ENCODE measurements at regions not wholly inside any gene's neighbourhood (a gene's known extent, or its start where the extent isn't known, plus 50 kb on each side); places are given as distances from the start of the nearest gene placed in this dataset.

- no peak for TF ChIP-seq CLOCK (CRISPR knock-in tag; IDR thresholded peaks at IDR 0.05; ENCODE audit: borderline replicate concordance)
- no peak for TF ChIP-seq ZBTB49 (CRISPR knock-in tag; IDR thresholded peaks at IDR 0.05; ENCODE audit: borderline replicate concordance)
Measured at GRCh38 chr7:35499226-35499625, 195.7 kb downstream of the HERPUD2 start.
